ENCODE measurements at regions not wholly inside any gene's neighbourhood (a gene's known extent, or its start where the extent isn't known, plus 50 kb on each side); places are given as distances from the start of the nearest gene placed in this dataset.

GRCh38 chr7:156119771-156120170 lies 307.5 kb upstream of the SHH start:
- H3K27ac Mint-ChIP-seq, result no peak overlapping the region
- no peak overlapping the region for H3K4me3 Mint-ChIP-seq
- DNase-seq (no peak), ATAC-seq (no peak)
- H3K4me1 Mint-ChIP-seq, result no peaks in the 10 kb centered on the region
- H3K9me3 ChIP-seq (ENCODE audit: control insufficient read depth, low read length, poor library complexity, severe bottlenecking), result no peaks in the 10 kb centered on the region
- H3K36me3 Mint-ChIP-seq (ENCODE audit: low read depth), result peaks cover 2% of the 10 kb centered on the region
- peaks cover 4% of the 10 kb centered on the region for H3K27me3 Mint-ChIP-seq

GRCh38 chr7:156118248-156118645 lies 306.0 kb upstream of the SHH start:
- H3K4me3 Mint-ChIP-seq, result no peak overlapping the region
- no peaks in the 10 kb centered on the region for H3K4me1 Mint-ChIP-seq
- ATAC-seq (no peak), DNase-seq (no peak)
- H3K9me3 ChIP-seq (ENCODE audit: control insufficient read depth, low read length, poor library complexity, severe bottlenecking), result no peaks in the 10 kb centered on the region
- no peak overlapping the region for H3K27ac Mint-ChIP-seq
- H3K27me3 Mint-ChIP-seq, result peaks cover 4% of the 10 kb centered on the region
- peaks cover 4% of the 10 kb centered on the region for H3K36me3 Mint-ChIP-seq (ENCODE audit: low read depth)

- Mint-ChIP-seq H3K27me3 (peaks cover 5% of the 10 kb centered on the region), H3K4me3 (no peak overlapping the region), H3K27ac (no peak overlapping the region), H3K36me3 (ENCODE audit: low read depth) (peaks cover 4% of the 10 kb centered on the region), H3K4me1 (no peaks in the 10 kb centered on the region)
- H3K9me3 ChIP-seq (ENCODE audit: control insufficient read depth, low read length, poor library complexity, severe bottlenecking), result no peaks in the 10 kb centered on the region
- ATAC-seq (no peak), DNase-seq (no peak)
Observed at GRCh38 chr7:156117542-156118247, 305.4 kb upstream of the SHH start.

- no peaks in the 10 kb centered on the region for H3K9me3 ChIP-seq (ENCODE audit: control insufficient read depth, low read length, poor library complexity, severe bottlenecking)
- H3K27ac Mint-ChIP-seq, result no peak overlapping the region
- H3K4me3 Mint-ChIP-seq, result no peak overlapping the region
- peaks cover 4% of the 10 kb centered on the region for H3K36me3 Mint-ChIP-seq (ENCODE audit: low read depth)
- no peaks in the 10 kb centered on the region for H3K4me1 Mint-ChIP-seq
- H3K27me3 Mint-ChIP-seq, result peaks cover 9% of the 10 kb centered on the region
- ATAC-seq (no peak), DNase-seq (no peak)
Observed at GRCh38 chr7:156116514-156117215, 304.4 kb upstream of the SHH start.

- Mint-ChIP-seq H3K4me3 (no peak overlapping the region), H3K27me3 (peaks cover 16% of the 10 kb centered on the region), H3K36me3 (ENCODE audit: low read depth) (peaks cover 4% of the 10 kb centered on the region), H3K4me1 (no peaks in the 10 kb centered on the region), H3K27ac (no peak overlapping the region)
- ATAC-seq (no peak), DNase-seq (no peak)
- H3K9me3 ChIP-seq (ENCODE audit: control insufficient read depth, low read length, poor library complexity, severe bottlenecking), result no peaks in the 10 kb centered on the region
Observed at GRCh38 chr7:156115582-156115981, 303.3 kb upstream of the SHH start.

- peak overlapping the region; percentile 12 for H3K27ac Mint-ChIP-seq
- H3K27me3 Mint-ChIP-seq, result peaks cover 12% of the 10 kb centered on the region
- DNase-seq, result no peak
- H3K9me3 ChIP-seq (ENCODE audit: control insufficient read depth, low read length, poor library complexity, severe bottlenecking), result no peaks in the 10 kb centered on the region
- H3K4me3 Mint-ChIP-seq, result no peak overlapping the region
- peaks cover 4% of the 10 kb centered on the region for H3K36me3 Mint-ChIP-seq (ENCODE audit: low read depth)
- no peak for ATAC-seq
- H3K4me1 Mint-ChIP-seq, result no peaks in the 10 kb centered on the region
Observed at GRCh38 chr7:156113731-156114130, 301.5 kb upstream of the SHH start.

- Mint-ChIP-seq H3K4me3 (no peak overlapping the region), H3K27me3 (peaks cover 12% of the 10 kb centered on the region)
Observed at GRCh38 chr7:156109988-156110387, 297.7 kb upstream of the SHH start.

GRCh38 chr7:156109076-156109475 lies 296.8 kb upstream of the SHH start:
- peaks cover under 1% of the 10 kb centered on the region for H3K36me3 Mint-ChIP-seq (ENCODE audit: low read depth)
- H3K4me3 Mint-ChIP-seq, result no peak overlapping the region
- H3K9me3 ChIP-seq (ENCODE audit: control insufficient read depth, low read length, poor library complexity, severe bottlenecking), result no peaks in the 10 kb centered on the region
- no peaks in the 10 kb centered on the region for H3K4me1 Mint-ChIP-seq
- DNase-seq, result no peak
- no peak overlapping the region for H3K27ac Mint-ChIP-seq
- no peak for ATAC-seq
- H3K27me3 Mint-ChIP-seq, result peaks cover 18% of the 10 kb centered on the region

More at GRCh38 chr7:156109988-156110387, 297.7 kb upstream of the SHH start:
- Mint-ChIP-seq H3K27ac (no peak overlapping the region), H3K36me3 (ENCODE audit: low read depth) (peaks cover 2% of the 10 kb centered on the region), H3K4me1 (no peaks in the 10 kb centered on the region)
- DNase-seq (no peak), ATAC-seq (no peak)
- H3K9me3 ChIP-seq (ENCODE audit: control insufficient read depth, low read length, poor library complexity, severe bottlenecking), result no peaks in the 10 kb centered on the region

GRCh38 chr7:156107957-156108356 lies 295.7 kb upstream of the SHH start:
- Mint-ChIP-seq H3K27ac (no peak overlapping the region), H3K27me3 (peaks cover 18% of the 10 kb centered on the region), H3K4me3 (no peak overlapping the region), H3K36me3 (ENCODE audit: low read depth) (no peaks in the 10 kb centered on the region), H3K4me1 (no peaks in the 10 kb centered on the region)
- H3K9me3 ChIP-seq (ENCODE audit: control insufficient read depth, low read length, poor library complexity, severe bottlenecking), result no peaks in the 10 kb centered on the region
- DNase-seq, result no peak
- ATAC-seq, result no peak

- no peaks in the 10 kb centered on the region for H3K4me1 Mint-ChIP-seq
- H3K27ac Mint-ChIP-seq, result no peak overlapping the region
- no peaks in the 10 kb centered on the region for H3K36me3 Mint-ChIP-seq (ENCODE audit: low read depth)
- H3K9me3 ChIP-seq (ENCODE audit: control insufficient read depth, low read length, poor library complexity, severe bottlenecking), result no peaks in the 10 kb centered on the region
- peaks cover 7% of the 10 kb centered on the region for H3K27me3 Mint-ChIP-seq
- H3K4me3 Mint-ChIP-seq, result no peak overlapping the region
- ATAC-seq (no peak), DNase-seq (no peak)
Observed at GRCh38 chr7:156106107-156106426, 293.8 kb upstream of the SHH start.

GRCh38 chr7:156105337-156106106 lies 293.3 kb upstream of the SHH start:
- no peak overlapping the region for H3K27ac Mint-ChIP-seq
- no peaks in the 10 kb centered on the region for H3K4me1 Mint-ChIP-seq
- H3K9me3 ChIP-seq (ENCODE audit: control insufficient read depth, low read length, poor library complexity, severe bottlenecking), result no peaks in the 10 kb centered on the region
- ATAC-seq, result no peak
- no peaks in the 10 kb centered on the region for H3K36me3 Mint-ChIP-seq (ENCODE audit: low read depth)
- H3K4me3 Mint-ChIP-seq, result no peak overlapping the region
- peaks cover 6% of the 10 kb centered on the region for H3K27me3 Mint-ChIP-seq
- DNase-seq, result no peak

- no peaks in the 10 kb centered on the region for H3K9me3 ChIP-seq (ENCODE audit: control insufficient read depth, low read length, poor library complexity, severe bottlenecking)
- H3K36me3 Mint-ChIP-seq (ENCODE audit: low read depth), result no peaks in the 10 kb centered on the region
- no peak for DNase-seq
- no peak overlapping the region for H3K27ac Mint-ChIP-seq
- no peak for ATAC-seq
- no peak overlapping the region for H3K4me3 Mint-ChIP-seq
- H3K27me3 Mint-ChIP-seq, result peaks cover 6% of the 10 kb centered on the region
- H3K4me1 Mint-ChIP-seq, result no peaks in the 10 kb centered on the region
Observed at GRCh38 chr7:156104501-156105336, 292.5 kb upstream of the SHH start.

GRCh38 chr7:156102267-156102666 lies 290.0 kb upstream of the SHH start:
- ATAC-seq, result no peak
- Mint-ChIP-seq H3K36me3 (ENCODE audit: low read depth) (no peaks in the 10 kb centered on the region), H3K27ac (no peak overlapping the region), H3K4me3 (no peak overlapping the region), H3K27me3 (peaks cover 6% of the 10 kb centered on the region), H3K4me1 (no peaks in the 10 kb centered on the region)
- H3K9me3 ChIP-seq (ENCODE audit: control insufficient read depth, low read length, poor library complexity, severe bottlenecking), result no peaks in the 10 kb centered on the region
- no peak for DNase-seq
